ENCODE measurements at regions not wholly inside any gene's neighbourhood (a gene's known extent, or its start where the extent isn't known, plus 50 kb on each side); places are given as distances from the start of the nearest gene placed in this dataset.

DNA sequence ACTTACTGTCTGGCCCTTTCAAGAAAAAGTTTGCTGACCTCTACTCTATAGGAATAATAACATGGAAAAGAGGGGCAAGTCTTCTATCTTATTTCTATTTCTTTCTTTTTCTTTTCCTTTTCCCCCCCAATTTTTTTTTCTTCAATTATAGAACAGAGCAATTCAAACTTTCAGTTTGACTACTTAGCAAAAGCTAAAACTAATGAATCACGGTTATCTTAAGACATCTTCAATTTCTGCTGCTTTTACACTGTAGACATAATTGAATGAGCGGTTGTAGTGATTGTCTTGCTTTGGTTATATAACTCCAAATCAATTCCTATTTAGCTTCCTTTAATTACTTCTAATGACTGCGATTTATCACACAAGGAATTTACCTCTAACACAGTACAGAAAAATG, 74.3 kb upstream of the P2RY1 start:
- H3K9me2 ChIP-seq (replicated peaks; ENCODE audit: insufficient read depth), result no peaks in the 10 kb centered on the region
- H3K4me3 ChIP-seq, result no peak overlapping the region
- H3K79me2 ChIP-seq, result no peaks in the 10 kb centered on the region
- no peaks in the 10 kb centered on the region for H3K36me3 ChIP-seq (replicated peaks; ENCODE audit: insufficient read depth, low read depth)
- H3K9me3 ChIP-seq (ENCODE audit: low read depth), result no peaks in the 10 kb centered on the region
- WGBS (ENCODE audit: low lambda C conversion rate, missing lambda C conversion rate), result 93% methylated on average over 3 of the region's 3 CpGs
- H3K4me2 ChIP-seq, result no peak overlapping the region
- H3K27ac ChIP-seq, result no peak overlapping the region
- H3K27me3 ChIP-seq, result no peaks in the 10 kb centered on the region
- no peak for DNase-seq (ENCODE audit: low spot score)
- TF ChIP-seq EZH2 (IDR thresholded peaks at IDR 0.05; ENCODE audit: borderline replicate concordance), result no peak
- TF ChIP-seq, protein P1, sequence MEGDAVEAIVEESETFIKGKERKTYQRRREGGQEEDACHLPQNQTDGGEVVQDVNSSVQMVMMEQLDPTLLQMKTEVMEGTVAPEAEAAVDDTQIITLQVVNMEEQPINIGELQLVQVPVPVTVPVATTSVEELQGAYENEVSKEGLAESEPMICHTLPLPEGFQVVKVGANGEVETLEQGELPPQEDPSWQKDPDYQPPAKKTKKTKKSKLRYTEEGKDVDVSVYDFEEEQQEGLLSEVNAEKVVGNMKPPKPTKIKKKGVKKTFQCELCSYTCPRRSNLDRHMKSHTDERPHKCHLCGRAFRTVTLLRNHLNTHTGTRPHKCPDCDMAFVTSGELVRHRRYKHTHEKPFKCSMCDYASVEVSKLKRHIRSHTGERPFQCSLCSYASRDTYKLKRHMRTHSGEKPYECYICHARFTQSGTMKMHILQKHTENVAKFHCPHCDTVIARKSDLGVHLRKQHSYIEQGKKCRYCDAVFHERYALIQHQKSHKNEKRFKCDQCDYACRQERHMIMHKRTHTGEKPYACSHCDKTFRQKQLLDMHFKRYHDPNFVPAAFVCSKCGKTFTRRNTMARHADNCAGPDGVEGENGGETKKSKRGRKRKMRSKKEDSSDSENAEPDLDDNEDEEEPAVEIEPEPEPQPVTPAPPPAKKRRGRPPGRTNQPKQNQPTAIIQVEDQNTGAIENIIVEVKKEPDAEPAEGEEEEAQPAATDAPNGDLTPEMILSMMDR (IDR thresholded peaks at IDR 0.05; ENCODE audit: poor library complexity), result no peak
- no peak for TF ChIP-seq EZH2phosphoT487 (IDR thresholded peaks at IDR 0.05; ENCODE audit: low read depth, severe bottlenecking, unreplicated experiment)
- no peaks in the 10 kb centered on the region for H4K20me1 ChIP-seq (ENCODE audit: insufficient read depth, poor library complexity, severe bottlenecking)
- no peaks in the 10 kb centered on the region for H3K4me1 ChIP-seq (ENCODE audit: insufficient read depth)
- H2AFZ ChIP-seq, result no peak overlapping the region

DNA sequence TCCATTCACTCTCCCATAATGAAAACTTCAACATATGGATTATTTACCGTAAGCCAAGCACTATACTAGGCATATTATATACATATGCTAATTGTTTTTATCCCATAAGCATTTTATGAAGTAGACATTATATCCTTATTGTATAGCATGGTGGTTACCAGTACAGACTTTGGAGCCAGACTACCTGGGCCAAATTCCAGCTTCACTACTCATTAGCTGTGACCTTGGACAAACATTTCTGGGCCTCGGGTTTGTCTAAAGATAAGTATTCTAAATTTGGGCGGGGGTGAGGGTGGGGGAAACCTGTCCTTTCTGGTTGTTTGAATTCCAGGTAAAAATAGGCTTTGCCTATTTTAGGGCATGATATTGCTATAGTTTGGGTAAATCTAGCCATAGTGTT, 66.5 kb upstream of the P2RY1 start:
- peaks cover 7% of the 10 kb centered on the region for H3K4me1 ChIP-seq (ENCODE audit: insufficient read depth)
- H4K20me1 ChIP-seq (ENCODE audit: insufficient read depth, poor library complexity, severe bottlenecking), result no peaks in the 10 kb centered on the region
- H3K4me3 ChIP-seq, result no peak overlapping the region
- no peaks in the 10 kb centered on the region for H3K36me3 ChIP-seq (replicated peaks; ENCODE audit: insufficient read depth, low read depth)
- DNase-seq (ENCODE audit: low spot score), result no peak
- TF ChIP-seq, protein P1 (IDR thresholded peaks at IDR 0.05; ENCODE audit: poor library complexity), result no peak
- TF ChIP-seq EZH2 (IDR thresholded peaks at IDR 0.05; ENCODE audit: borderline replicate concordance) (no peak), EZH2phosphoT487 (IDR thresholded peaks at IDR 0.05; ENCODE audit: low read depth, severe bottlenecking, unreplicated experiment) (no peak)
- H3K27me3 ChIP-seq, result no peaks in the 10 kb centered on the region
- WGBS (ENCODE audit: low lambda C conversion rate, missing lambda C conversion rate), result 75% methylated on average over 3 of the region's 3 CpGs
- H3K79me2 ChIP-seq, result no peaks in the 10 kb centered on the region
- H3K27ac ChIP-seq, result no peak overlapping the region
- H3K9me3 ChIP-seq (ENCODE audit: low read depth), result no peaks in the 10 kb centered on the region
- no peaks in the 10 kb centered on the region for H3K9me2 ChIP-seq (replicated peaks; ENCODE audit: insufficient read depth)
- H3K4me2 ChIP-seq, result no peak overlapping the region
- no peak overlapping the region for H2AFZ ChIP-seq

- H3K9me2 ChIP-seq (replicated peaks; ENCODE audit: insufficient read depth), result no peaks in the 10 kb centered on the region
- H3K4me1 ChIP-seq (ENCODE audit: insufficient read depth), result peaks cover 7% of the 10 kb centered on the region
- DNase-seq (ENCODE audit: low spot score), result no peak
- no peak overlapping the region for H2AFZ ChIP-seq
- H3K79me2 ChIP-seq, result no peaks in the 10 kb centered on the region
- H3K27me3 ChIP-seq, result no peaks in the 10 kb centered on the region
- no peaks in the 10 kb centered on the region for H3K9me3 ChIP-seq (ENCODE audit: low read depth)
- no peak overlapping the region for H3K27ac ChIP-seq
- no peaks in the 10 kb centered on the region for H3K36me3 ChIP-seq (replicated peaks; ENCODE audit: insufficient read depth, low read depth)
- TF ChIP-seq, protein P1 (IDR thresholded peaks at IDR 0.05; ENCODE audit: poor library complexity), result no peak
- TF ChIP-seq EZH2 (IDR thresholded peaks at IDR 0.05; ENCODE audit: borderline replicate concordance) (no peak), EZH2phosphoT487 (IDR thresholded peaks at IDR 0.05; ENCODE audit: low read depth, severe bottlenecking, unreplicated experiment) (no peak)
- H3K4me2 ChIP-seq, result no peak overlapping the region
- no peaks in the 10 kb centered on the region for H4K20me1 ChIP-seq (ENCODE audit: insufficient read depth, poor library complexity, severe bottlenecking)
- H3K4me3 ChIP-seq, result no peak overlapping the region
Observed at GRCh38 chr3:152769523-152769922, 65.4 kb upstream of the P2RY1 start.

- TF ChIP-seq, protein P1 (IDR thresholded peaks at IDR 0.05; ENCODE audit: poor library complexity), result no peak
- 65% methylated on average over 2 of the region's 2 CpGs for WGBS (ENCODE audit: low lambda C conversion rate, missing lambda C conversion rate)
Observed at GRCh38 chr3:152770296-152770695, 64.6 kb upstream of the P2RY1 start.

More at GRCh38 chr3:152770296-152770695, 64.6 kb upstream of the P2RY1 start:
- no peaks in the 10 kb centered on the region for H3K9me2 ChIP-seq (replicated peaks; ENCODE audit: insufficient read depth)
- H3K36me3 ChIP-seq (replicated peaks; ENCODE audit: insufficient read depth, low read depth), result no peaks in the 10 kb centered on the region
- H3K4me1 ChIP-seq (ENCODE audit: insufficient read depth), result peaks cover 7% of the 10 kb centered on the region
- no peaks in the 10 kb centered on the region for H3K9me3 ChIP-seq (ENCODE audit: low read depth)
- no peaks in the 10 kb centered on the region for H4K20me1 ChIP-seq (ENCODE audit: insufficient read depth, poor library complexity, severe bottlenecking)
- H3K4me3 ChIP-seq, result no peak overlapping the region
- no peak overlapping the region for H3K27ac ChIP-seq
- no peak for DNase-seq (ENCODE audit: low spot score)
- no peaks in the 10 kb centered on the region for H3K27me3 ChIP-seq
- H3K4me2 ChIP-seq, result no peak overlapping the region
- no peaks in the 10 kb centered on the region for H3K79me2 ChIP-seq
- no peak overlapping the region for H2AFZ ChIP-seq

Data from hepatocyte (in vitro differentiated cells).